ENCODE measurements at regions not wholly inside any gene's neighbourhood (a gene's known extent, or its start where the extent isn't known, plus 50 kb on each side); places are given as distances from the start of the nearest gene placed in this dataset.

DNA sequence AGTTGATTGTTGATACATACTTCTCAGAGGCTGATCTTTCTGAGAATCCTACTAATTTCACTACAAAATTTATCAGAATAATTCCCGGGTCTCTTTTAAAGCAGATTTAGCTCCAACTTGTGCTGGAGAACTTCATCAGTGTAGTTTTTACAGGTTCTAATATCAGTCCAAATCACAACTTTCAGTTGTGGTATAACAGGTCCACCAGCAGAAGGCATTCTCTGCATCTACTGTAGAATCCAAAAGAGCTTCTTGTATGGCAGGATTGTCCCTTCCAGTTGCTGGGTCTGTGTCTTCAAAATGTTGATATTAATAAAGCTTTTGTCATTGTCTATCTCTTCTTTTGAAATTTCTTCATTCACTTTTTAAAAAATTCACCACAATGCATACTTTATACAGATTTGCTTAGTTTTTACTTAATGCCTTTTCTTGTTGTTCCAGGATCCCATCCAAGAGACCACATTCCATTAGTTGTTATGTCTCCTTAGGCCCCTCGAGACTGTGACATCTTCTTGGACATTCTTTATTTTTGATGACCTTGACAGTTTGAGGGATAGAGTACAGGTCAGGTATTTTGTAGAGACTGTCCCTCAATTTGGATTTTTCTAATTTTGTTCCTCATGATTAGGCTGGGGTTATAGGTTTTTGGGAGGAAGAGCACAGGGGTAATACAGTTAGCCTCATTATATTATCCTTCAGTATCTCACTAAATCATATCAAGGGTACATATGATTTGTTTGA lies 490.5 kb upstream of the MEX3C start:
- Histone ChIP-seq H3K79me2 (ENCODE audit: control insufficient read depth, insufficient read depth, low read length) (no peaks in the 10 kb centered on the region), H2AFZ (ENCODE audit: control insufficient read depth, low read depth, low read length) (no peak overlapping the region), H3K9ac (ENCODE audit: control insufficient read depth, insufficient read depth, low read length) (no peak overlapping the region), H3K27me3 (replicated peaks in 1 of 2; ENCODE audit: control insufficient read depth in 2 of 2, insufficient read depth in 2 of 2, low read length in 1 of 2) (no peaks in the 10 kb centered on the region), H3K4me3 (no peak overlapping the region), H4K20me1 (ENCODE audit: control insufficient read depth, insufficient read depth) (no peaks in the 10 kb centered on the region), H3K4me2 (ENCODE audit: control insufficient read depth, insufficient read depth) (no peak overlapping the region), H3K36me3 (ENCODE audit: control insufficient read depth in 2 of 2, insufficient read depth in 2 of 2, low read length in 1 of 2) (no peaks in the 10 kb centered on the region), H3K27ac (ENCODE audit: control insufficient read depth, insufficient read depth) (no peak overlapping the region), H3K9me3 (replicated peaks; ENCODE audit: control insufficient read depth, insufficient read depth, low read length) (no peaks in the 10 kb centered on the region), H3K4me1 (ENCODE audit: control insufficient read depth, insufficient read depth, low read length) (no peaks in the 10 kb centered on the region)
- ChIA-PET POLR2A (no interaction called here), SMC1A (ENCODE audit: uncharacterized antibody, unreplicated experiment) (interaction anchor here (0.6 to 3.4 kb wide), 7 partner anchors 17 to 601 kb away, joined by 3 to 17 read pairs (median 4); no protein-coding TSS in a partner anchor), CTCF (interaction anchor here (1.0 to 2.1 kb wide), 6 partner anchors 11 to 630 kb away, joined by 3 to 8 read pairs (median 4); no protein-coding TSS in a partner anchor), RAD21 (ENCODE audit: unreplicated experiment) (interaction anchor here (1.0 to 2.2 kb wide), 4 partner anchors 19 to 601 kb away, joined by 3 to 19 read pairs (median 3); no protein-coding TSS in a partner anchor)
- FAIRE-seq (no peak), DNase-seq (ENCODE audit: low read depth, low spot score) (no peak), ATAC-seq (no peak)
- in situ Hi-C loops (cut with MboI) = no loop called here
- no TSS peak for BruUV-seq (replicated peaks)
- TF ChIP-seq ZNF207 (IDR thresholded peaks at IDR 0.05; ENCODE audit: borderline replicate concordance) (no peak), RAD21 (IDR thresholded peaks at IDR 0.05; ENCODE audit: insufficient read depth, low read depth, low read length) (peak; percentile 46), SIX5 (IDR thresholded peaks at IDR 0.05; ENCODE audit: low read depth, low read length, severe bottlenecking) (no peak), SMC3 (IDR thresholded peaks at IDR 0.05; ENCODE audit: borderline replicate concordance, low read length) (peak; percentile 11; the same call in 1 of the 2 replicates)
- TF ChIP-seq, protein P1, sequence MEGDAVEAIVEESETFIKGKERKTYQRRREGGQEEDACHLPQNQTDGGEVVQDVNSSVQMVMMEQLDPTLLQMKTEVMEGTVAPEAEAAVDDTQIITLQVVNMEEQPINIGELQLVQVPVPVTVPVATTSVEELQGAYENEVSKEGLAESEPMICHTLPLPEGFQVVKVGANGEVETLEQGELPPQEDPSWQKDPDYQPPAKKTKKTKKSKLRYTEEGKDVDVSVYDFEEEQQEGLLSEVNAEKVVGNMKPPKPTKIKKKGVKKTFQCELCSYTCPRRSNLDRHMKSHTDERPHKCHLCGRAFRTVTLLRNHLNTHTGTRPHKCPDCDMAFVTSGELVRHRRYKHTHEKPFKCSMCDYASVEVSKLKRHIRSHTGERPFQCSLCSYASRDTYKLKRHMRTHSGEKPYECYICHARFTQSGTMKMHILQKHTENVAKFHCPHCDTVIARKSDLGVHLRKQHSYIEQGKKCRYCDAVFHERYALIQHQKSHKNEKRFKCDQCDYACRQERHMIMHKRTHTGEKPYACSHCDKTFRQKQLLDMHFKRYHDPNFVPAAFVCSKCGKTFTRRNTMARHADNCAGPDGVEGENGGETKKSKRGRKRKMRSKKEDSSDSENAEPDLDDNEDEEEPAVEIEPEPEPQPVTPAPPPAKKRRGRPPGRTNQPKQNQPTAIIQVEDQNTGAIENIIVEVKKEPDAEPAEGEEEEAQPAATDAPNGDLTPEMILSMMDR (IDR thresholded peaks at IDR 0.05 in 2 of 3, conservative IDR thresholded peaks at IDR 0.05 in 1 of 3; ENCODE audit: control insufficient read depth in 2 of 3, extremely low read depth in 1 of 3, insufficient read depth in 1 of 3, low read depth in 3 of 3, low read length in 3 of 3) = peak in 1 of 3 experiments; percentile 25; a peak in 1 of 6 replicates
- intact Hi-C loops (cut with micrococcal nuclease; ENCODE audit: unreplicated experiment) = no loop called here
- 24% methylated on average over 2 of the region's 2 CpGs for WGBS (ENCODE audit: insufficient coverage, insufficient replicate concordance, low lambda C conversion rate, missing lambda C conversion rate)

Data from GM12878 (cell line).